ENCODE measurements at regions not wholly inside any gene's neighbourhood (a gene's known extent, or its start where the extent isn't known, plus 50 kb on each side); places are given as distances from the start of the nearest gene placed in this dataset.
"Not testable (repeated sequence)": the region's sequence is repeated elsewhere in the genome, so short reads cannot be mapped to it uniquely, and the experiment has no call there.

DNA sequence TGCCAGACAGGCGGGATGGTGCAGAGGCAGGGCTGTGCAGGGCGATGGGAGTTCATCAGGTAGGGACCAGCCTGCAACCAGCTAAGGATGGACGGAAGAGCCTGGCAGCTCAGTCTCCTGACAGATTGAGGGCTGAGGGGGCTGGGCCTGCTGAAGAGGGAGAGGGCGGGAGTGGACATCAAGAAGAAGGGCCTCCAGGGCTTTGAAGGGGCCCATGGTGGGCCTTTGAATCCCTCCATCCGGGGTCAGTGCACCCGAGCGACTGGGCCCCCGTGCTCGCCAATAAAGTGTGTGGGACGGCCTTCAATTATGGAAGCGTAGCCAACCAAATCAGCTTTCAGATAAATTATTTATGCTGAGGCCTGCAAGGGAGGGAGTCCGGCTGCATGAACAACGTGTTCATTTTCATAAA is 431.2 kb downstream of the RPS24 start:
- no peak overlapping the region for H3K27ac ChIP-seq (ENCODE audit: insufficient read depth, low read length)
- no peak overlapping the region for H3K9ac ChIP-seq (ENCODE audit: insufficient read depth, low read length)
- no peaks in the 10 kb centered on the region for H4K20me1 ChIP-seq (ENCODE audit: control insufficient read depth, extremely low read depth, insufficient read depth, low read length)
- no peaks in the 10 kb centered on the region for H3K79me2 ChIP-seq (ENCODE audit: control insufficient read depth, insufficient read depth, low read length)
- no peak overlapping the region for H3K4me3 ChIP-seq (replicated peaks in 1 of 4; ENCODE audit: control extremely low read depth in 1 of 4, insufficient read depth in 1 of 4, low read depth in 3 of 4, low read length in 4 of 4)
- TF ChIP-seq, protein P1, sequence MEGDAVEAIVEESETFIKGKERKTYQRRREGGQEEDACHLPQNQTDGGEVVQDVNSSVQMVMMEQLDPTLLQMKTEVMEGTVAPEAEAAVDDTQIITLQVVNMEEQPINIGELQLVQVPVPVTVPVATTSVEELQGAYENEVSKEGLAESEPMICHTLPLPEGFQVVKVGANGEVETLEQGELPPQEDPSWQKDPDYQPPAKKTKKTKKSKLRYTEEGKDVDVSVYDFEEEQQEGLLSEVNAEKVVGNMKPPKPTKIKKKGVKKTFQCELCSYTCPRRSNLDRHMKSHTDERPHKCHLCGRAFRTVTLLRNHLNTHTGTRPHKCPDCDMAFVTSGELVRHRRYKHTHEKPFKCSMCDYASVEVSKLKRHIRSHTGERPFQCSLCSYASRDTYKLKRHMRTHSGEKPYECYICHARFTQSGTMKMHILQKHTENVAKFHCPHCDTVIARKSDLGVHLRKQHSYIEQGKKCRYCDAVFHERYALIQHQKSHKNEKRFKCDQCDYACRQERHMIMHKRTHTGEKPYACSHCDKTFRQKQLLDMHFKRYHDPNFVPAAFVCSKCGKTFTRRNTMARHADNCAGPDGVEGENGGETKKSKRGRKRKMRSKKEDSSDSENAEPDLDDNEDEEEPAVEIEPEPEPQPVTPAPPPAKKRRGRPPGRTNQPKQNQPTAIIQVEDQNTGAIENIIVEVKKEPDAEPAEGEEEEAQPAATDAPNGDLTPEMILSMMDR (conservative IDR thresholded peaks at IDR 0.05 in 1 of 2, IDR thresholded peaks at IDR 0.05 in 1 of 2; ENCODE audit: low read depth in 1 of 2, low read length in 2 of 2) = no peak
- TF ChIP-seq EZH2 (IDR thresholded peaks at IDR 0.05; ENCODE audit: low read length, missing control alignments) = no peak
- no peak overlapping the region for H3K4me2 ChIP-seq (ENCODE audit: extremely low read depth, insufficient read depth, low read length)
- no peaks in the 10 kb centered on the region for H3K9me3 ChIP-seq (ENCODE audit: control insufficient read depth, insufficient read depth, low read depth, low read length)
- no peaks in the 10 kb centered on the region for H3K4me1 ChIP-seq (ENCODE audit: control insufficient read depth, extremely low read depth, insufficient read depth, low read length)
- H3K36me3 ChIP-seq (ENCODE audit: control insufficient read depth, insufficient read depth, low read length) = no peaks in the 10 kb centered on the region
- DNase-seq (ENCODE audit: low read depth in 2 of 2) = no peak
- no peak overlapping the region for H2AFZ ChIP-seq (ENCODE audit: low read length)
- H3K27me3 ChIP-seq (ENCODE audit: control insufficient read depth, insufficient read depth, low read length) = no peaks in the 10 kb centered on the region

DNA sequence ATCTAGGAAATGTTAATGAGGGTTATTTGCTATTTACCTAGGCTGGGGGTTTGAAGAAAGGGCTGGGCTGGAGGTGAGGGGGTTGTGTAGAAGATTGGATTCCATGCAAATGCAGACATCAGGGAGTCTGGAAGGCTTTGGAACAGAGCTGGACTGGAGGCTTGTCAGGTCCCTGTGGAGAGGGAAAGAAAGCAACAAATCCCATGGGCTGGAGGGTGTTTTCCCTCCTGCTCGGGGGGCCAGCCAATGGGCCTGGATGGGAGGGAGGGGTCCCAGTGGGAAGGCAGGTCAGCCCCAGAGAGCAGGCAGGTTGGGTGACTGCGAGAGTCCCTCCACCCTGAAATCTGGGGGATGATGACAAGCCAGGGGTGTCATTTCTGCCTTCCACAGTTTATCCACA is 431.8 kb downstream of the RPS24 start:
- no peak overlapping the region for H3K4me3 ChIP-seq (replicated peaks in 1 of 4; ENCODE audit: control extremely low read depth in 1 of 4, insufficient read depth in 1 of 4, low read depth in 3 of 4, low read length in 4 of 4)
- TF ChIP-seq, protein P1 (conservative IDR thresholded peaks at IDR 0.05 in 1 of 2, IDR thresholded peaks at IDR 0.05 in 1 of 2; ENCODE audit: low read depth in 1 of 2, low read length in 2 of 2) = no peak
- TF ChIP-seq EZH2 (IDR thresholded peaks at IDR 0.05; ENCODE audit: low read length, missing control alignments) = no peak
- DNase-seq (ENCODE audit: low read depth in 2 of 2) = no peak
- H4K20me1 ChIP-seq (ENCODE audit: control insufficient read depth, extremely low read depth, insufficient read depth, low read length) = no peaks in the 10 kb centered on the region
- H3K79me2 ChIP-seq (ENCODE audit: control insufficient read depth, insufficient read depth, low read length) = no peaks in the 10 kb centered on the region
- H2AFZ ChIP-seq (ENCODE audit: low read length) = no peak overlapping the region
- no peaks in the 10 kb centered on the region for H3K27me3 ChIP-seq (ENCODE audit: control insufficient read depth, insufficient read depth, low read length)
- H3K36me3 ChIP-seq (ENCODE audit: control insufficient read depth, insufficient read depth, low read length) = no peaks in the 10 kb centered on the region
- H3K9me3 ChIP-seq (ENCODE audit: control insufficient read depth, insufficient read depth, low read depth, low read length) = no peaks in the 10 kb centered on the region
- no peaks in the 10 kb centered on the region for H3K4me1 ChIP-seq (ENCODE audit: control insufficient read depth, extremely low read depth, insufficient read depth, low read length)
- no peak overlapping the region for H3K4me2 ChIP-seq (ENCODE audit: extremely low read depth, insufficient read depth, low read length)
- H3K9ac ChIP-seq (ENCODE audit: insufficient read depth, low read length) = no peak overlapping the region
- no peak overlapping the region for H3K27ac ChIP-seq (ENCODE audit: insufficient read depth, low read length)

DNA sequence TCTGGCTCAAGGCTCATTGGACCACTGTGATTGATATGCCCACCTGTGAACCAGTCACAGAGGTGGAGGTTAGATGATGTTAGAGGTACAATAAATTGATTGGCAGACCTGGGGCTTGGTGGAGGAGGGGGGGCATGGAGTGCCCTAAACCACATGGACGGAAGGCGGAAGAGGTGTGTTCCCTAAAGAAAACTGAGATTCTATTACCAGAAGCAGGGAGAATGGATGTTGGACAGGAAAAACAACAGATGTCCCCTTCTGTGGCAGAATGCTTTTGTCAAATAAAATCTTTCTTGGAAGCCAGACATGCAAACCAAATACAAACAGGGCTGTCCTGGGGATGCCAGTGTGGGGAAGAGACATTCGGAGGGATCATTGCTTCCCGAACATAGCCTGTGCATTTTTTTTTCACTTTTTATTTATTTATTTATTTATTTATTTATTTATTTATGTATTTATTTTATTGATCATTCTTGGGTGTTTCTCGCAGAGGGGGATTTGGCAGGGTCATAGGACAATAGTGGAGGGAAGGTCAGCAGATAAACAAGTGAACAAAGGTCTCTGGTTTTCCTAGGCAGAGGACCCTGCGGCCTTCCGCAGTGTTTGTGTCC is 433.9 kb downstream of the RPS24 start:
- Histone ChIP-seq H4K20me1 (ENCODE audit: control insufficient read depth, extremely low read depth, insufficient read depth, low read length) (no peaks in the 10 kb centered on the region), H2AFZ (ENCODE audit: low read length) (no peak overlapping the region), H3K79me2 (ENCODE audit: control insufficient read depth, insufficient read depth, low read length) (no peaks in the 10 kb centered on the region), H3K27ac (ENCODE audit: insufficient read depth, low read length) (no peak overlapping the region), H3K4me1 (ENCODE audit: control insufficient read depth, extremely low read depth, insufficient read depth, low read length) (no peaks in the 10 kb centered on the region), H3K9ac (ENCODE audit: insufficient read depth, low read length) (no peak overlapping the region), H3K36me3 (ENCODE audit: control insufficient read depth, insufficient read depth, low read length) (no peaks in the 10 kb centered on the region), H3K4me2 (ENCODE audit: extremely low read depth, insufficient read depth, low read length) (no peak overlapping the region), H3K4me3 (replicated peaks in 1 of 4; ENCODE audit: control extremely low read depth in 1 of 4, insufficient read depth in 1 of 4, low read depth in 3 of 4, low read length in 4 of 4) (no peak overlapping the region), H3K27me3 (ENCODE audit: control insufficient read depth, insufficient read depth, low read length) (no peaks in the 10 kb centered on the region), H3K9me3 (ENCODE audit: control insufficient read depth, insufficient read depth, low read depth, low read length) (no peaks in the 10 kb centered on the region)
- DNase-seq (ENCODE audit: low read depth in 2 of 2) = no peak
- TF ChIP-seq EZH2 (IDR thresholded peaks at IDR 0.05; ENCODE audit: low read length, missing control alignments) = no peak
- TF ChIP-seq, protein P1 (conservative IDR thresholded peaks at IDR 0.05 in 1 of 2, IDR thresholded peaks at IDR 0.05 in 1 of 2; ENCODE audit: low read depth in 1 of 2, low read length in 2 of 2) = no peak

DNA sequence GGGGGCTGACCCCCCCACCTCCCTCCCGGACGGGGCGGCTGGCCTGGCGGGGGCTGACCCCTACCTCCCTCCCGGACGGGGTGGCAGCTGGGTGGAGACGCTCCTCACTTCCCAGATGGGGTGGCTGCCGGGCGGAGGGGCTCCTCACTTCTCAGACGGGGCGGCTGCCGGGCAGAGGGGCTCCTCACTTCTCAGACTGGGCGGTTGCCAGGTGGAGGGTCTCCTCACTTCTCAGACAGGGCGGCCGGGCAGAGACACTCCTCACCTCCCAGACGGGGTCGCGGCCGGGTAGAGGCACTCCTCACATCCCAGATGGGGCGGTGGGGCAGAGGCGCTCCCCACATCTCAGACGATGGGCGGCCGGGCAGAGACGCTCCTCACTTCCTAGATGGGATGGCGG is 435.1 kb downstream of the RPS24 start:
- not testable (repeated sequence) for H3K9me3 ChIP-seq (ENCODE audit: control insufficient read depth, insufficient read depth, low read depth, low read length); H3K27ac ChIP-seq (ENCODE audit: insufficient read depth, low read length); DNase-seq (ENCODE audit: low read depth in 2 of 2)

More for the DNA sequence above, 435.1 kb downstream of the RPS24 start:
- H2AFZ ChIP-seq (ENCODE audit: low read length); H3K4me2 ChIP-seq (ENCODE audit: extremely low read depth, insufficient read depth, low read length); H3K27me3 ChIP-seq (ENCODE audit: control insufficient read depth, insufficient read depth, low read length); H3K9ac ChIP-seq (ENCODE audit: insufficient read depth, low read length); H4K20me1 ChIP-seq (ENCODE audit: control insufficient read depth, extremely low read depth, insufficient read depth, low read length); H3K79me2 ChIP-seq (ENCODE audit: control insufficient read depth, insufficient read depth, low read length); H3K4me1 ChIP-seq (ENCODE audit: control insufficient read depth, extremely low read depth, insufficient read depth, low read length); H3K4me3 ChIP-seq (replicated peaks in 1 of 4; ENCODE audit: control extremely low read depth in 1 of 4, insufficient read depth in 1 of 4, low read depth in 3 of 4, low read length in 4 of 4); H3K36me3 ChIP-seq (ENCODE audit: control insufficient read depth, insufficient read depth, low read length): not testable (repeated sequence)
